ENCODE measurements at regions not wholly inside any gene's neighbourhood (a gene's known extent, or its start where the extent isn't known, plus 50 kb on each side); places are given as distances from the start of the nearest gene placed in this dataset.

DNA sequence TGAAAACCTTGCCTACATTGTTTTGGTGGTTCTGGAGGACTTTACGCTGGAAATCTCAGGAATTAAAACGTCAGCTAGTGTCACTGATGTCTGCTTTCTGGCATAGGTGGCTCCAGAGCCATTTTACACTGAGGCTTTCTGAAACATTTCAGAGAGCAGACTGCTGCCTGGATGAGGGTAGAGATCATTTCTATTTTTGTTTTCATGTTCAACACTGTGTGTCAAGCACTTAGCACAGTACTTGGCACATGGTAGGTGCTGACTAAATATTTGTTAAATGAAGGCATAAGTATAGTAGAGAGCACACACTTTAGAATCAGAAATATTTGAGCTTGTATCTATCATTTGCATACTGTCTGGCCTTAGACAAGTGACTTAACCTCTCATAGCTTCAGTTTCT is 59.1 kb upstream of the FRY start:
- TF ChIP-seq, protein P1, sequence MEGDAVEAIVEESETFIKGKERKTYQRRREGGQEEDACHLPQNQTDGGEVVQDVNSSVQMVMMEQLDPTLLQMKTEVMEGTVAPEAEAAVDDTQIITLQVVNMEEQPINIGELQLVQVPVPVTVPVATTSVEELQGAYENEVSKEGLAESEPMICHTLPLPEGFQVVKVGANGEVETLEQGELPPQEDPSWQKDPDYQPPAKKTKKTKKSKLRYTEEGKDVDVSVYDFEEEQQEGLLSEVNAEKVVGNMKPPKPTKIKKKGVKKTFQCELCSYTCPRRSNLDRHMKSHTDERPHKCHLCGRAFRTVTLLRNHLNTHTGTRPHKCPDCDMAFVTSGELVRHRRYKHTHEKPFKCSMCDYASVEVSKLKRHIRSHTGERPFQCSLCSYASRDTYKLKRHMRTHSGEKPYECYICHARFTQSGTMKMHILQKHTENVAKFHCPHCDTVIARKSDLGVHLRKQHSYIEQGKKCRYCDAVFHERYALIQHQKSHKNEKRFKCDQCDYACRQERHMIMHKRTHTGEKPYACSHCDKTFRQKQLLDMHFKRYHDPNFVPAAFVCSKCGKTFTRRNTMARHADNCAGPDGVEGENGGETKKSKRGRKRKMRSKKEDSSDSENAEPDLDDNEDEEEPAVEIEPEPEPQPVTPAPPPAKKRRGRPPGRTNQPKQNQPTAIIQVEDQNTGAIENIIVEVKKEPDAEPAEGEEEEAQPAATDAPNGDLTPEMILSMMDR (IDR thresholded peaks at IDR 0.05) = no peak
- TF ChIP-seq POLR2A (IDR thresholded peaks at IDR 0.05) (no peak), EP300 (IDR thresholded peaks at IDR 0.05) (no peak)

Data from stomach (tissue), 4 donors.